22Rv1 (cell line): ENCODE measurements at regions not wholly inside any gene's neighbourhood (a gene's known extent, or its start where the extent isn't known, plus 50 kb on each side); places are given as distances from the start of the nearest gene placed in this dataset.

Experiments used
- H3K27ac ChIP-seq: fragments of 450-650 bp; 2 replicates; pipeline ENCODE4 v1.5.1; 2017
- ZFX ChIP-seq: fragments of 450-650 bp; IDR thresholded peaks from 2 replicates; pipeline ENCODE4 v1.6.1; 2017; ENCODE audit warnings: antibody characterized with exemption, borderline replicate concordance
- TF ChIP-seq, protein P1 (sequence below): fragments of 450-650 bp; IDR thresholded peaks from 2 replicates; pipeline ENCODE4 v1.5.1; 2017; ENCODE audit warnings: mild to moderate bottlenecking

DNA sequence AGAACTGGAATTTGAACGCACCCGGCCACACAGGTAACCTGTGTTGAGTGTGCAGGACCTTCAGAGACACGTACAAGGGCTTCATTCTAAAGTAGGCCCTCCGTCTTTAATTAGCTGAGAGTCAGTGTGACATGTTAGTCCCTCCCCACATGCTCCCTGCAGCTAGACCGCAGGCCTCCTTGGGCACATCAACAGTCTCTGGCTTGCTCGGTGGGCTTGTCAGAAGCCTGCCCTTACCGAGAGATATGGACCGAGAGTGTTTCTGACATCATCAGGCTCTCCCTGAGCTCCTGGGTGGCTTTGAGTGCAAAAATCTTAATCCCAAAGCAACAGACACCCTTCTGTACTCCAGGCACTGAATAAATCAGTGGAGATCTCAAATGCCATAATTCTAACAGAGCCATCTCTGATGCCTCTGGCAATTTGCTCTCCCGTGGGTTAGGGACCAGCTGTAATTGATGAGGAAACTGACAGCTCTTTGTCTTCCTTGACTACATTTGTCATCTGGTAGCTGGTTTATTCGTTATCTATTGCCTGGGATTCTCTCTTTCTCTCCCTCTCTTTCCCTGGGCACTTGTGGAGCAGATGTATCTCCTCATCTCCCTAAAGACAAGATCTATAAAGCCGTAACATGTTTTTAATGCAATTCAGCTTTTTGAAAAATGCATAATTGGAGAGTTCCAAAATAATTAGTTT is 850.6 kb downstream of the TYW1 start:
- no peak for TF ChIP-seq ZFX
- TF ChIP-seq, protein P1, sequence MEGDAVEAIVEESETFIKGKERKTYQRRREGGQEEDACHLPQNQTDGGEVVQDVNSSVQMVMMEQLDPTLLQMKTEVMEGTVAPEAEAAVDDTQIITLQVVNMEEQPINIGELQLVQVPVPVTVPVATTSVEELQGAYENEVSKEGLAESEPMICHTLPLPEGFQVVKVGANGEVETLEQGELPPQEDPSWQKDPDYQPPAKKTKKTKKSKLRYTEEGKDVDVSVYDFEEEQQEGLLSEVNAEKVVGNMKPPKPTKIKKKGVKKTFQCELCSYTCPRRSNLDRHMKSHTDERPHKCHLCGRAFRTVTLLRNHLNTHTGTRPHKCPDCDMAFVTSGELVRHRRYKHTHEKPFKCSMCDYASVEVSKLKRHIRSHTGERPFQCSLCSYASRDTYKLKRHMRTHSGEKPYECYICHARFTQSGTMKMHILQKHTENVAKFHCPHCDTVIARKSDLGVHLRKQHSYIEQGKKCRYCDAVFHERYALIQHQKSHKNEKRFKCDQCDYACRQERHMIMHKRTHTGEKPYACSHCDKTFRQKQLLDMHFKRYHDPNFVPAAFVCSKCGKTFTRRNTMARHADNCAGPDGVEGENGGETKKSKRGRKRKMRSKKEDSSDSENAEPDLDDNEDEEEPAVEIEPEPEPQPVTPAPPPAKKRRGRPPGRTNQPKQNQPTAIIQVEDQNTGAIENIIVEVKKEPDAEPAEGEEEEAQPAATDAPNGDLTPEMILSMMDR = no peak
- no peak overlapping the region for H3K27ac ChIP-seq

DNA sequence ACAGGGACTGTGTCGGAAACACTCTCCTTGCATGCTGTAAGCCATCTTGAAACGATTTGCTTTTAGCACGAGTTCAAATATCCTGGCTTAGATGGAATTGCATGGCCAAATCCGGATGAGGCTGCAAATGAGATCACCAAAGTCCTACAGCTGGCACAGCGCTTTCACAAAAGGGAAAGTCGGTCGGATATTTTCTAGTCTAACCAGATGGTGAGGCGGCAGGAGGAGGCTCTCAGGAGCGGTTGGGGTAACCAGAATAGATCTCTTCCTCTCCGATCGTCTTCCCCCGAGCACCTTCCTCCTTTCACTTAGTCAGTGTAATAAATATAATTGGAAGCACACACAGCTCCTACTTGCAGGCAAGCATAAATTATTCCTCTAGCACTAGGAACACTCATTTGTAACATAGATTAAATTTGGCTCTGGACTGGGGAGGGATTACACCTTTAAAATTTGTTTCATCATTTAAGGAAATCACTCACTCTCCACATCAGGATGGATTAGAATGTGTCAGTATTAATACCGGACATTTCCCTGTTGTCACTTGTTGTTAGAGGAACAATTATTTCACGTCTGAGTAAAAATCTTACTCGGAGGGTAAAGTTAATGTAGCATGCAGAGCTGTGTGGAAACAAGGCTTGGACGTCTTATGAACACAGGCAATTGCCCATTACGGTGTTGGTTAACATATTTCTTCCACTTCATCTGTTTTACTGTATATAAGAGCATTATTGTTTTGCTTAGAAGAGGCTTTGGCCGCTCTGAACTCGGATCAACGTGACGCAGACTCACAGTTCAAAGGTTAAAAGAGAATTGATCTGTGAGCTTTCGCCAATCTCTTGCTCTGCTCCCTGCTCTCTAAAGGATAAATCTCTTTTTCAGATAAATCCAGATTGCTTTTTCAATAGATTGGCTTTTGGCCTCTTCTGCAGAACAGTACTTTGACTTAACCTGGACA is 857.9 kb downstream of the TYW1 start:
- no peak overlapping the region for H3K27ac ChIP-seq
- TF ChIP-seq ZFX = no peak
- TF ChIP-seq, protein P1 = no peak

DNA sequence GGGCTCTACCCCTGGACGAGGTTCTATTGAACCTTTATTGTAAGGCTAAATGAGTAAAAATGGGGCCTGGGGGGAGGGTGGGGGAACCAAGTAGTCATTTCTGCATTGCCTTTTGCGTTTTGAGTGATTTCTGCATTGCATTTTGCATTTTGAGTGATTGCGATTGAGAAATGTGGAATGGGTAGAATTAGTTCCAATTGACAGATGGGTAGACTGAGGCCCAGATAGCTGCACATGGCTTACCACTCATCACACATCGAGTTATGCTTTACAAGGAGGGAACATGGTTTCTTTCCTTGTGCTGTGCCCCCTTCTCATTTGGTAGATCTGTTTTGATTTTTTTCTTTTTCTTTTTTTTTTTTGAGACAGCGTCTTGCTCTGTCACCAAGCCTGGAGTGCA is 858.7 kb downstream of the TYW1 start:
- no peak for TF ChIP-seq ZFX
- TF ChIP-seq, protein P1 = no peak
- H3K27ac ChIP-seq = no peak overlapping the region

GRCh38 chr7:67856046-67856445 is 859.4 kb downstream of the TYW1 start:
- H3K27ac ChIP-seq = no peak overlapping the region
- TF ChIP-seq, protein P1 = no peak
- TF ChIP-seq ZFX = no peak

- no peak overlapping the region for H3K27ac ChIP-seq
- TF ChIP-seq, protein P1 = no peak
- no peak for TF ChIP-seq ZFX
Measured at GRCh38 chr7:67857698-67858097, 861.1 kb downstream of the TYW1 start.

DNA sequence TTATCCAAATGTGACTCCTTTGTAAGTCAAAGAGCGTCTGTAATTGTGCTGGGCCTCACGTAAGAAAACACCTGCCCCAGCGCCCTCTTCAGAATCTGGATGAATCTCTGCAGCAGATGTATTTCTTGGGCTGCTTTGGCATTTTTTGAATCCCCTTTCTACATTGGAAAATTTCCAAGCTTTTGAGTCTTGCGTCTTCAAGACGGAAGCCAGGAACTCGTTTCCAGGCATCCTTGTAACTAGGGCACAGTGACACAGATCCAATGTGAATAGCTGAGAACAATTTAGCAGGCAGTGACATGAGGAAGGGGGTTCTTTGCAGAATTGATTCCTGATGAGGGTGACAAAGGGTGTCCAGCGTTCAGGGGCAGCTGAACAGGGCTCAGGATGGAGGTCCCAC is 862.3 kb downstream of the TYW1 start:
- H3K27ac ChIP-seq = no peak overlapping the region
- TF ChIP-seq, protein P1 = no peak
- TF ChIP-seq ZFX = no peak

- no peak overlapping the region for H3K27ac ChIP-seq
- no peak for TF ChIP-seq ZFX
- TF ChIP-seq, protein P1 = no peak
Measured at GRCh38 chr7:67863911-67864310, 867.3 kb downstream of the TYW1 start.
